GM19035 (cell line): ENCODE measurements at regions not wholly inside any gene's neighbourhood (a gene's known extent, or its start where the extent isn't known, plus 50 kb on each side); places are given as distances from the start of the nearest gene placed in this dataset.
"Not testable (repeated sequence)": the region's sequence is repeated elsewhere in the genome, so short reads cannot be mapped to it uniquely, and the experiment has no call there.

ENCODE experiments used
- ATAC-seq: cut with Tn5 transposase; IDR thresholded peaks from one replicate; pipeline ENCODE4 v1.9.1; 2021; ENCODE audit not compliant: unreplicated experiment

DNA sequence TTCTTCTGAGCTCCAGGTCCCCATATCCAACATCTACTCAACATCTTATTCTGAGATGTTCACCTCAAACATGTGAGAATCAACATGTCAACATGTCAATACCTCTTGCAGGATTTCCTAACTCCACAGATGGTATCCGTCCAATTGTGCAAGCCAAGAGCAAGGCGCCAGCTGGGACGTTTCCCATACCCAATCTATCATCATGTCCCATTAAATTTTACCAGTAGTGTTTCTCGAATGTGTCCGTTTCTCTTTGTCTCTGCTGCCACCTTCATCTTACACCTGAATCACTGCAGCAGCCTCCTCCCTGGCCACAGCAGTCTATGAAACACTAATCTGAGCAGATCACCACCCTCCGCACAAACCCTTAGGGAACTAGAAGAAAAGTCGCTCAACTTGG is 78.0 kb upstream of the RPS6KA2 start:
- ATAC-seq = no peak

GRCh38 chr6:166704171-166704570 is 77.1 kb upstream of the RPS6KA2 start:
- no peak for ATAC-seq

DNA sequence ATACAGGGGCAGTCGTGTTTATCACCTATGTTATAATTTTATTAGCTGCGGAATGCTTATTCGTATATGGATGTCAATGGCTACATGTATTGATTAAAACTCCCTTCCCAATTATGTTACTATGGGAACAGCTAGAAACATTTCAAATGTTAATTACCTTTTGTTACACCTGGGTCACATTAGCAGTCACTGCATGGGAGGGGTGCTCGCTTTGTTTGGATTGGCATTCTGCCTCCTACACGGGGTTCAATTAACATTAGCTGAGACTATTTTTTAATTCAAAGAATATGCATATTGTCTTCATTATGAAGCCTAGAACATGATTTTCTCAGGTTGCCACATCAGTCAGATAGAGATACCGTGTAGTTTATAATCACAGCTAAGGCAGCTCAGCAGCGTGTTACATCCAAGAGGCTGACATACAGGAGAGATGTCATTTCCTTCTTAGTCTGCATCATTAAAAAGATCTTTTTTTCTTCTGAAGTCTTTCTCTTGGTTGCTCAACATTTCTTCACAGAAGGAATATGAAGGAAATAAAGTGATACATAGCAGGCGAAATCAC is 76.2 kb upstream of the RPS6KA2 start:
- ATAC-seq = no peak

- ATAC-seq = not testable (repeated sequence)
Observed at GRCh38 chr6:166701424-166701823, 74.4 kb upstream of the RPS6KA2 start.

DNA sequence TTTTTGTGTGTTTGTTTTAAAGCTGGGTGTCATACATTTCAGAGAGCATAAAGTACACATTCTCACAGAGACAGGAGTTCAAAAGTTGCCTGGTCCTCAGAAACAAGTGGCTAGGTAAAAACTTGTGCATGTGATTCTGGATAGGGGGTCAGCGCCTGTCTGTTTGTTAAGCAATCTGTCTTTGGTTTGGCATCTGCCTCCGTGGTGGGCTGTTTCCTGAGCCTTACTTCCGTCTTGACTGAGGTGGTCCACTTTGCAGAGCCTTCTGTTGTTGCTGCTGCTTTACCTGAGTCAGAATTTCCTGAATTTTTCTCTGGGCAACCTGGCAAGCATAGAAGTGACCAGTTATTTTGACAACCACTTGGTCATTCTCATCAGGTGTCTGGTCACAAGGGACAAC is 73.8 kb upstream of the RPS6KA2 start:
- not testable (repeated sequence) for ATAC-seq

DNA sequence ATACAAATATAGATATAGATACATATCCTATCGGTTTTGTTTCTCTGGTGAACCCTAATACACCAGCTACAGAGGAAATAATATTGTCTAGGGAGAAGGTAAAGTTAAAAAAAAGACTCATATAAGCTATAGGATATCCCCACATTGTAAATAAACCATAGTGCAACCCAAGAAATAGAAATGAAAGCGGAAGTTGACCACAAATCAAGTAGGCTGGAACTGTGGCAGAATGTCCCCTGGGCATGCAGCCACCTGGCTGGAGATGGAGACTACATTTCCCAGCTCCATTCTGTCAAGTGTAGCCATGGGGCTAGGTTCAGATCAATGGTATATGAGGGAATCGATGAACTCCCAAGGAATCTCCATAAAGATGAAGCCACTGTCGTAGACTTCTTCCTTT is 70.1 kb upstream of the RPS6KA2 start:
- no peak for ATAC-seq

DNA sequence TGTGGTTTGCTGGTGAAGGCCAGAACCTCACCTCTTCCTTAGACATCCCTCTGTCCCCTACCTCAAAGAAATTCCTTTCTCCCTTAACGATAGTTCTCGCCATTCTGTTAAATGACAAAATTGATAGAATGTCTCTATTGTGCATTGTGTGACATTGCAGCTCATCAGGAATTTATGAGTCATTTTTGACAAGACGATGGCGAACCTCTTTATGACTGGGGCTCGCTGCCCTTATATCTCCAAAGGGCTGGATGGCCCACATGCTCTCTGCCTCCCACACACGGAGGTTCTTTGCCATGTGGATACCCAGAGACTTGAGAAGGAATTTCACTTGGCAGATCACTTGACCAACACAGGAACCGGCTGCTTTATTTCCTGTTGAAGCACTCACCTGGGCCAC is 66.8 kb upstream of the RPS6KA2 start:
- no peak for ATAC-seq

GRCh38 chr6:166692723-166693302 is 65.8 kb upstream of the RPS6KA2 start:
- ATAC-seq = no peak

- no peak for ATAC-seq
Observed at GRCh38 chr6:166691746-166692145, 64.7 kb upstream of the RPS6KA2 start.

- no peak for ATAC-seq
Observed at GRCh38 chr6:166691199-166691598, 64.1 kb upstream of the RPS6KA2 start.

- ATAC-seq = no peak
Observed at GRCh38 chr6:166689687-166690086, 62.6 kb upstream of the RPS6KA2 start.

GRCh38 chr6:166688901-166689300 is 61.9 kb upstream of the RPS6KA2 start:
- no peak for ATAC-seq

GRCh38 chr6:166687879-166688205 is 60.8 kb upstream of the RPS6KA2 start:
- ATAC-seq = no peak

DNA sequence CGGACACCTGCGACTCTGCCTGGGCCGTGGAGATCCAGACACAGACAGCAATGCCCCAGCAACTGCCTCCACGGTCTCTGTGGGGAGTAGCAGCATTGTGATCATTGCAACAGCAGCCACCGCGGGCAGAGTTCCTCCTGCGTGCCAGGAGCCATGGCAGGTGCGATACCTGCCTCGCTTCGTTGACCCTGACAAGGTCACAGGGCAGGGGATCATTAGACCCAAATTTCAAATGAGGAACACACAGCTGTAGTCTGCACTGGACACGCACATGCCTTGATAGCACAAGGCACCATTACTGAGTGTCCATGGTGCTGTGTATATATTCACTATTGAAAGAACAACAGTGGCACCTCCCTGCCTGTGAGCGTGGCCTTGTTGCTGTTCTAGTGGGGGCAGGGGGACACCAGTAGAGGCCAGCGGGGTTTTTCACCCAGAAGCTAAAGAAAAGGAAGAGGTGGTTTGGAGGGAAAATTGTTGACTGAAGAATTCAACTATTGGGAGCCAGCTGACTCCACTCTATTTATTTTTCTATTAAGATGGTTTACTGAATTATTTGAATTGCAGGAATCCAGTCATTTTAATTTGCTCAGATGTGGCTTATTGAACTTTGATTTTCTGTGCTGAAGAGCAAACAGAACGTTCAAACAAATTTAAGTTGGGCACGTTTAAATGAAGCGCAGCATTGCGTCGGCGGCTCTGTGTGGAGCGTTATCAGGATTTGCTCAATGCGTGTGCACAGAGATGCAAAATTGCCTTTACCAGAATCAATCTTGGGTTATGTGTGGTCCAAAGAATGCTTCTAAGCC is 60.2 kb upstream of the RPS6KA2 start:
- ATAC-seq = no peak

DNA sequence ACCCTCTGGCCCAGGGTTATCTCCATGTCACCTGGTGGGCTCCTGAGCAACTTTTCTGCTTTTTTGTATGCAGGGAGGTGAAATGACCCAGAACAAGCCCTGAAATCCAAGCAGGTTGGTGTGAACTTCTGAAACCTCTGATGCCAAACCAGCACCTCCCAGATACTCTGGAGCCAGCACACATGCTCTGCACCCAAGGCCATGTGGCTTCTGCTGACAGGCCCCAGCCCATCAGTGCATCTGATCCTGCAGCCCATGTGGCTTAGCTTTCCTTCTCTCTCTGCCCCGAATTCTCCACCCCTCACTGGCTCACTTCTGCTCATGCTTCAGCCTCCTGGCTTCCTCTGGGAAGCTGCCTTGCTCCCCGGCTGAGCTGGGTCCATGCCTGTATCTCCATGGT is 59.3 kb upstream of the RPS6KA2 start:
- ATAC-seq = no peak

- no peak for ATAC-seq
Observed at GRCh38 chr6:166684866-166685265, 57.8 kb upstream of the RPS6KA2 start.

DNA sequence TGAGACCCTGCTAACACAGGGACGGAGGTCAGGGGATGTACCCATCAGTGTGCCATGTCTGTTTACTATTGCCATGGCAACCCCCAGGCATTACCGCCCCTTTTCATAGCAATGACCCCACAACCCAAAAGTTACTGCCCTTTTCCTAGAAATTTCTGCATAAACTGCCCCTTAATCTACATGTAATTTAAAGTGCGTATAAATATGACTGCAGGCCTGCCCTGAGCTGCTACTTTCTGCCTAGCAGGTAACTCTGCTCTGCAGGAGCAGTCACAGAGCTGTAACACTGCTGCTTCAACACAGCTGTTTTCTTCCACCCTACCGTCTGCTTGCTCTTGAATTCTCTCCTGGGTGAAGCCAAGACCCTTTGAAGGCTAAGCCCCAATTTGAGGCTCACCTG is 57.1 kb upstream of the RPS6KA2 start:
- no peak for ATAC-seq

- ATAC-seq = no peak
Observed at GRCh38 chr6:166683477-166683876, 56.4 kb upstream of the RPS6KA2 start.

GRCh38 chr6:166679566-166679965 is 52.5 kb upstream of the RPS6KA2 start:
- ATAC-seq = no peak

- no peak for ATAC-seq
Observed at GRCh38 chr6:166678426-166678825, 51.4 kb upstream of the RPS6KA2 start.

GRCh38 chr6:166677941-166678340 is 50.9 kb upstream of the RPS6KA2 start:
- no peak for ATAC-seq
